ENCODE measurements at regions not wholly inside any gene's neighbourhood (a gene's known extent, or its start where the extent isn't known, plus 50 kb on each side); places are given as distances from the start of the nearest gene placed in this dataset.

DNA sequence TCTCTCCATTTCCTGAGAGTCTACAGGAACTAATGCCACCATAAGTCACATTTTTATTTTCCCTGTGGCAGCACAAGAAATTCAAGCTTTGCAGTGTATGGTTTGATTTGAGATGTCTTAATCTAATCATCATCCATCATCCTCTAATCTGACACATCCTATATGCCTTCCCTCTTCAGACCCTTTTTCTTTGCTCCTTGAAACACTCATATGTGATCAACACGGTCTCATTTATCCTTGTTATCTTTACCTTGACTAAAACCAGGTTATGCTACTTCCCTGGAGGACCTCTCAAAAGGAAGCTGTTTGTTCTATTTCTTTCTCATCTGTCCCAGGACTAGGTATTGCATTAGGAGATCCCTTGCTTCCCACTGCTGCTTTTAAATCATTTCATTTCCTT lies 146.9 kb upstream of the MRPS30 start:
- TF ChIP-seq CTCF (IDR thresholded peaks at IDR 0.05): no peak
- no peak for TF ChIP-seq POLR2A (IDR thresholded peaks at IDR 0.05)

All from right lobe of liver (tissue), 4 donors.